Muscle of arm (tissue), 1 donor: ENCODE measurements at regions not wholly inside any gene's neighbourhood (a gene's known extent, or its start where the extent isn't known, plus 50 kb on each side); places are given as distances from the start of the nearest gene placed in this dataset.
"Not testable (repeated sequence)": the region's sequence is repeated elsewhere in the genome, so short reads cannot be mapped to it uniquely, and the experiment has no call there.

ENCODE experiments used
- DNase-seq: peaks from one replicate; pipeline ENCODE4 v3.0.0-alpha.2; 2013

DNA sequence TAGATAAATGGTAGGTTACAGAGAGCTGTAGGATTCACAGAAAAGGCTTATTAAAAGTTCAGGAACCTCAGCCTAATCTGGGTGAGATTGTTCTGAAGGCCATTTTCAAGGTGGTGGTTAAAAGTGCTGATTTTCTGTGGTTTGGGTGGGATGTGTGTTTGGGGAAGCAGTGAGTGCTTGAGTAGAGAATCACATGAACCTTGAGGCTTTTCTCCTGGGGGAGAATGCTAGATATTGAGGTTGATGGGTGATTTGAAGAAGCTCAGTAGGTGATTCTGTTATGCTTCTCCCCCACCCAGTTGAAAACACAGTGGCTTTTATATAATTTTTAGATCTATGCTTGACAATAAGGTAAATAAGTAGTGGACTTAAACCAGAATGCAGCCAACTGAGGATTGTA, 420.9 kb downstream of the PCNX1 start:
- no peak for DNase-seq

DNA sequence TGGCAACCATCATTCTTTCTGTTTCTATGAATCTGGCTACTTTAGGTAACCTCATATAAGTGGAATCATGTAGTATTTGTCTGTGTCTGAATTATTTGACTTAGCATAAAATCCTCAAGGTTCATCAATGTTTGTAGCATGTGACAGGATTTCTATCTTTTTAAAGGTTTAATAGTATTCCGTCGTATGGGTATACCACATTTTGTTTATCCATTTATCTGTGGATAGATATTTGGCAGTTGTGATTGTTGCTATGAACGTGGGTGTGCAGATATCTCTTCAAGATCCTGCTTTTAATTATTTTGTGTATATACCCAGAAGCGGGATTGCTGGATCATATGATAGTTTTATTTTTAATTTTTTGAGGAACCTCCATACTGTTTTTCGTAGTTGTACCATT, 421.7 kb downstream of the PCNX1 start:
- DNase-seq = no peak

DNA sequence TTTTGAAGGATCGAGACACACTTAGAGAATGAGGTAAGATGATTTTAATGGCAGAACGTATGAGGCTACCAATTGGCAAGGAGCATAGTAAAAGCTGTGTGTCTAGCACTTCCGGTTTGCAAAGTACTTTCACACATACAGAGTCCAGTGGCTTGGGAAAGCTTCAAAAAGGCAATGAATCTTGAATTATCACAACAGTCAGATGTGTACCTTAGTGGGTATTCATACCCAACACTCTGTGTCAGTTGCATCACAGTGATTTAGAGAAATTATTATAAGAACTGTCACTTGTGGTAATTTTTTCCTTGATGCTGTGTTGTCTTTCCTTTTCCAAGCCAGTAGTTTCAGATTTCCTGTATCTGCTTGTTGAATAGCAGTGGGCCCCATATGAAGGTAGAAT, 424.1 kb downstream of the PCNX1 start:
- DNase-seq = no peak

DNA sequence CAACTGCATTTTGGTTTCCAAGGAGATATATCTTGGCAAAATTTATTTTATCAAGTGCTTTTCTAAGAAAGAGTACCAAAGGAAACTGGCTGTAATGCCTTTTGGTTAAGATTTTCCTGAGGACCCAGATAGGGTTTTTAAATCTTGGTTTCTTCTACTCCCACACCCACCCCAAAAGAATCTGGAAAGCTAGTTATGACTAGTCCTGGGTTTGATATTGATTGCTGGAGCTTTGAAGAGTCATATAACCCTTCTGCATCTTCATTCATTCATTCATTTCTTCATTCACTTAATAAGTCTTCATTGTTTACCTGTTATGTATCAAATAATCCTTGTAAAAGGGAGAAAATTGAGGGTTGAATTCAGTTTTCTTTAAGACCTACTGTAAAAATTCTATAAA, 425.2 kb downstream of the PCNX1 start:
- DNase-seq = no peak

DNA sequence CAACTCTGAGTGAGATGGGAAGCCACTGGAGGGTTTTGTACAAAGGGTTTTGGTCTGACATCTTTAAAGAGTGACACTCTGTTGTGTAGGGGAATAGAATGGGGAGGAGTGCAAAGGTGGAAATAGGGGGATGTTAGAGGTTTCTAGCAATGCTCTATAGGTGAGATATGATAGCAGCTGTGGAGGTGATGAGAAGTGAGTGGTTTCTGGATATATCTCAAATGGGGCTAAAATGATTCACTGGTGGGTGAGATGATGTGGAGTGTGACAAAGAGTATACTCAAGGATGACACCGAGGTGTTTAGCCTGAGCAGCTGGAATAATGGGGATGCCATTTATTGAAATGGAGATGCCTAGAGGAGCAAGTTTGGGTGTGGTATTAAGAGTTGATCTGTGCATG, 426.4 kb downstream of the PCNX1 start:
- DNase-seq = no peak

DNA sequence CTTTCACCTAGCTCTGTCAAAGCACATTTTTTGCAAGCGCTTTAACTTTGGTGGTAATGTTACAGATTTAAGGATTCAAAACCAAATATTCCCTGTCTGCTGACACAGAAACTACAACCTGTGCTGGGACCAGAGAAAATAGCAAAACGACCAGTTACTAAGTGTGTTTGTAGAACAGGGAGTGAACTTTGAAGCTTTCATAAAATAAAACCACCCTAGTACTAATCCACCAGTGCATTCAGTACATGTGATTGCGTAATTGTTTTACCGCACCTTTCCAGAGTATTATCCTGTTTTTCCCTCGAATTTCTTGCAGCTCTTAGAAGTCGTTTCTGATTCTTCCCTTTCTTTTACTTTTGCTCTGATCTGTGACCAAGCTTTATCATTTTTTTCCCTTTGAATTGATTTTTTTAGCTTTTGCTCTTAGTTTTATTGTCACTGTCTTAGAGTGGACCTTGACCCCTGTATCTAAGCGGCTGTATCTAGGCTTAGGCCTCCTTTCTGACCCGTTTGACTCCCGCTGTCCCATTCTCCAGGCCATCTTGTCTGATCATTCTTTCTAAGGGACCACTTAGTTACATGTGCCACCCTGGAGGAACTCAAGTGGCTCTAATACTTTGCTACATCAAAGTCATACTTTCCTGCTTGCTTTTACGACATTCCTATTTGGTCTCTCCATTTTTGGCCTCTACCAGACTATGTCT, 429.4 kb downstream of the PCNX1 start:
- no peak for DNase-seq

DNA sequence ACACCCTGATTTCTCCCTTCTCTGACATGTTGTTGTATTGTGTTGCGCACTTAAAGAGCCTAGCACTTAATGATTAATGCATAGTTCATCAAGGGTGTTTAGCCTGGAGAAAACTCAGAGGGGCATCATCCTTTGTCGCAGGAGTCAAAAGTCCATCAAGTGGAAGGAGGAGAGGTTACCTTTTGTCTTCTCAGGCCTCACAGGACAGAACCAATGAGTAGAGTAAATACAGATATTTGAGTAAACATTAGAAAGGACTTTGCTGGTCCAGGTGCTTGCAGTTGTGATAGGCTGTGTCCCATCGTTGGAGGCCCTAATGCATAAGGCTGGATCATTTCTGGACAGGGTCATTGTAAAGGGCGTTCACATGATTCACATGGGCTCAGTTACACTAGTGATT, 430.9 kb downstream of the PCNX1 start:
- DNase-seq = no peak

DNA sequence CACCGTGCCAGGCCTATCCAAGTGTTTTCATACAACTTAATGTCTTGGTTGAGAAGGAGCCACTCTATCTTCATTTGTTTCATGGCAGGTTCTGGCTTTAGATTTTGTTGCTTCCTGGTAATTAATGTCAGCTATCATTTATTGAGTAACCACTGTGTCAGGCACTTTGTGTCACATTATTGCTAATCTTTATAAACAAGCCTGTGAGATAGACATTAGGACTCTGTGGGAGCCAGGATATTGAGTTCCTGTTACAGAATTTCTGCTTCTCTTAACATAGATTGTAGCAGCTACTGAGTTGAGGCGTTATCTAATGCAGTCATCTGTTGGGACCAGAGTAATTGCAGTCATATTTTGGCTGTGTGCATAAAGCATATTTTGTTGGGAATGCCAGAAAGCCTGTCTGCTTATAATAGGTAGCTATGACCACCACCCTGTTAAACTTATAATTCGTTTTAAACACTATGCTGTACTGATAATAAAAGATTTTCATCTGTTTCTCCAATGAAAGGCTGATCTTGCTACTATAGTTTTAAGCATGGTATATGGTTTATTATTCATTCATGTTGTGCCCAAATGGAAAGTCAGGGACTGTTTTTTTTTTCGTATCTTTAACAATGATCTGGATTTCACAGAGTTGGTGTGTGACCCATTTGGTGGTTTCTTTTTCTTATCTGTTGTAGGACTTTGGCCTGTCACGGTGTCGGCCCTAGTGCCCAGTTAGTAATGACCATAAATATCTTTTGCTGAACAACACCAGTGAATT, 432.6 kb downstream of the PCNX1 start:
- DNase-seq = no peak

DNA sequence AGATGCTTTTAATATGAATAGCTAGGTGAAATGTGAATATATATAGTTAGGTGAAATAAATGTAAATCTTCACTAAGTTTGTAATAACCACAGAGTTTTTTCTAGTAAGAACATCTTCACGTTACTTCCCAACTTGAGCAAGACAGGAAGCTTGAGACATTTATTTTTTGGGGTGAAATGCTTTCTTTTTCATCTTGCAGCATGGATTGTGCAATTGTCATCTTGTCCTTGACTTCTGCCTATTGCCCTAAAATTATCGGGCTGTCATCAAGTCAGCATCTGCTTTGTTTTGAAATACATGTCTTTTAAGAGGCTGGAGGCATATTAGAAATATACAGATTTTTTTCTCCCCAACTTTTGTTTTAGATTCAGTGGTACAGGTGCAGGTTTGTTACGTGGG, 433.9 kb downstream of the PCNX1 start:
- DNase-seq = no peak

DNA sequence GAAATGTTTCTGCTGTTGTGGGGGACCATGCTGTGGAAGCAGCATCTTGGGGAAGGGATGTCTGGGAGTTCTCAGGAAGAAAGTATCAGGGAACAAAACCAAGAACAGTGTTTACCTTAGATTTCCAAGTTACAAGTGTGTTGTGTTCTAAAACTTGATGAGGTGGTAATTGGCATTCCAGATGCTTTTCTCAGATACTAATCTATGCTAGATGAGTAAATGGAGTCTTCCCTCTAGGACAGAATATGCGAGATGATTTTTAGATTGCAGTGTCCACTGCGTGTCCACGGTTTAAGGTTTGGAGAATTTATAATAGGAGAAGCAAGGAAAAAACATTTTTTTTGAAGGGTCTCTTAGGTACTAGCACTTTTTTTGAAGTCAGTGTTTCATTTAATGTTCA, 436.5 kb downstream of the PCNX1 start:
- no peak for DNase-seq

DNA sequence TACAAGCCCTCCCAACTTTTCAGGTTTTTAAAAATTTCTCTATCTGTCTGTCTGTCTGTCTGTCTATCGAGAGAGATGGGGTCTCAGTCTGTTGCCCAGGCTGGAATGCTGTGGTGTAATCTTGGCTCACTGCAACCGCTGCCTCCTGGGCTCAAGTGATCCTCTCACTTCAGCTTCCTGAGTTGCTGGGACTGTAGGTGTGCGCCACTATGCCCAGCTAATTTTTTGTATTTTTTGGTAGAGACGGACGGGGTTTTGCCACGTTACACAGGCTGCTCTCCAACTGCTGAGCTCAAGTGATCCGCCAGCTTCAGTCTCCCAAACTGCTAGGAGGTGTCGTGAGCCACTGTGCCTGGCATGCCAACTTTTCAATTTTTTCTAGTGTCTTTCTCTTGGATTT, 437.2 kb downstream of the PCNX1 start:
- DNase-seq = no peak

DNA sequence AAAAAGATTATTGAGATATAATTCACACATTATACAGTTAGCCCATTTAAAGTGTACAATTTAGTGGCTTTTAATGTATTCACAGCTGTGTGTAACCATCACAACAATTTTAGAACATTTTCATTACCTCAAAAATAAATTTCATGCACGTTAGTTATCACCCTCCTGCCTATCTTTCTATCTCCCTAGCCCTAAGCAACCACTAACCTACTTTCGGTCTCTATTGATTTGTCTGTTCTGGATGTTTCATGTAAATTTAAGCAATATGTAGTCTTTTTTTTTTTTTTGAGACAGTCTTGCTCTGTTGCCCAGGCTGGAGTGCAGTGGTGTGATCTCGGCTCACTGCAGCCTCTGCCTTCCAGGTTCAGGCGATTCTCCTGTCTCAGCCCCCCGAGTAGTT, 439.4 kb downstream of the PCNX1 start:
- DNase-seq = no peak

DNA sequence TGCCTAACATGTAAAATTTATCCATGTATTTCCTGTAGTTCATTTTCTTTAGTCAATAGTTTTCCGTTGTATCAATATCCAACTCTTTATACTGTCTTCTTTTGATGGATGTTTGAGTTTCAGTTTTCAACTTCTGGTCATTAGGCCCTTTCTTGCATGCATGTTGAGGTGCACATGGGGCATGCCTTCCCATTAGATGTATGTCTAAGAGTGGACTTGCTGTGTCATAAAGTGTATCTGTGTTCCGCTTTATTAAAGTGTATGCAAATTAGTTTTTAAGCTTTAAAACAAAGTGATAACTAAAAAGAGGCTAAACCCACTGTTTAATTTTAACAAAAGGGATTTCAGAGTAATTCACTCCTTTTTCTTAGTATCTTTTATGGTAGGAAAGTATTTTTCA, 441.1 kb downstream of the PCNX1 start:
- no peak for DNase-seq

DNA sequence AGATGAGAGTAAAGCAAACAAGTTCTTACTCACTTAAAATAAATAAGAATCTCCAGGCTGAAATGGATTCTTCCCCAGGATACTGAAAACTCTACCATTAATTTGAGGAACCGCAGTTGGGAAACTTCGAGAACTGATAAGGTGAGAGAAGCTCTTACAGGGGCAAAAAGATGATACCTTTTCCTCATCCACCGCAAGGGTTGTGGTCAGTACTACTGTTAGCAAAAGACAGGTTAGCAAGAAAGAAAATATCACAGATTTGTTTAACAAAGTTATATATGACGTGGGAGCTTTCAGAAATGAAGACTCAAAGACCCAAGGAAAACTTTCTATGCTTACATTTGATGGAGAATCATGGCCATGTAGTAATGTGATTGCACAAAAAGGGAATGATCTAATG, 441.6 kb downstream of the PCNX1 start:
- no peak for DNase-seq

DNA sequence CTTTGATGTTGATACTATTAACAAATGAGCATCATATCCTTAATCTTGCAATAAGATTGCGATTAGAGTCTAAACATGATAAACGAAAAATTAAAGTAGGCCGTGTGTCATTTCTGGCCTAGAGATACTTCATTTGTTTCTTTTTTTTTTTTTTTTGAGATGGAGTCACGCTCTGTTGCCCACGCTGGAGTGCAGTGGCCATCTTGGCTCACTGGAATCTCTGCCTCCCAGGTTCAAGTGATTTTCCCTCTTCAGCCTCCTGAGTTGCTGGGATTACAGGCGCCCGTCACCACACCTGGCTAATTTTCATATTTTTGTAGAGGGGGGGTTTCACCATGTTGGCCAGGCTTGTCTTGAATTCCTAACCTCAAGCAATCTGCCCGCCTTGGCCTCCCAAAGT, 446.9 kb downstream of the PCNX1 start:
- no peak for DNase-seq

DNA sequence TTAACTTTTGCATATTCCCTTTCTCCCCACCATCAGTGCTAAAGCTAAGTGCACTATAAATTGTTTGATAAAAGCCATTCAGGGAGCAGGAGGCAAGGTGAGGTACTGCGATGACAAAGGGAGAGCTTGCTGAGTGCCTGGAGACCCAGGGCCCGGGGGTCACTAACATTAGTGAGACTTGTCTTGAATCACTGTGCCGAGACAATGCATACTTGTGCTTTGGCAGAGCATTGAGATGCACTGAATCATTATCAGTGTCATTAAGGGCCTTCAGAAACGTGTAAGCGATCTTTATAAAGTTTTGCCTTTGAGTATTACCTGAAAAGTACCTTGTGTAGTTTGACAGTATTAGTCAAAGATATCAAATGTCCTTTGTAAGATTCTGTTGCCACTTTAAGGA, 447.5 kb downstream of the PCNX1 start:
- no peak for DNase-seq

DNA sequence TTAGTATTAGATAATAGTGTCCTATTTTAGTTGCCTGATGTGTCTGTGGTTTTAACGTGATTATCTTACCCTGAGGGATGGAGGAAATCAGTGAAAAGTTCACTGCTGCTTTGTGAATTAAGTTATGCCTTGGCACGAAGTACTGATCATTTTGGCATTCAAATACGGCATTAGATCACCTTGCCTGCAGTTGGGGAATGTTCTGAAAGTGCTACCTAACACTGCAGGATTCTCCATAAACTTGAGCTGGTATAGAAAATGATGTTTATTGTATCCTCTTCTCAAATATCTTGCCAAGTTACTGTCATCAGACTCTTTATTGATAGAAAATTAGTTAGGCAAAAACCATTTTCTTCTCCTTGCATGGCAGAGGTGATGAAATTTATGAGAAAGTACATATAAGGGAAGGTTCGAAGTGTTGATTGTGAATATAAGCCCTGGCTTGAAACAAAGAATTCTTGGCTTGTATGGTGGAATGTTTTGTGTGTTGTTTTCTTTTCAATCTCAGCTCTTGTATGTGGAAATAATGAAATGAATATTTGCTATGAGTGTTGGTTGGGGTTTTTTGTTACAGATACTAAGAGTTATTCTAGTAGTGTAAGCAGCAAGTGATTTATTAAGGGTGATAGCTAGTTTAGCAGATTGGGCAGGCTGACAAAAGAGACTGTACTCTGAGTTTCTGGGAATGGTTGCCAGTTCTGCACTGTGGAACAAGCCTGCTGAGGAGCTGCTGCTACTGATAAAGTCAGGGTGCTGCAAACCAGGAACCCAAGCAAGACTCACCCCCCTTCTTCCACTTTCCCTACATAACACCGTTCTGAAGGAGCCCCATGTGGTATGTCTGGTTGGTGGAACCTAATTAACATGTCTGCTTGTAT, 448.3 kb downstream of the PCNX1 start:
- peak; percentile 70 for DNase-seq

DNA sequence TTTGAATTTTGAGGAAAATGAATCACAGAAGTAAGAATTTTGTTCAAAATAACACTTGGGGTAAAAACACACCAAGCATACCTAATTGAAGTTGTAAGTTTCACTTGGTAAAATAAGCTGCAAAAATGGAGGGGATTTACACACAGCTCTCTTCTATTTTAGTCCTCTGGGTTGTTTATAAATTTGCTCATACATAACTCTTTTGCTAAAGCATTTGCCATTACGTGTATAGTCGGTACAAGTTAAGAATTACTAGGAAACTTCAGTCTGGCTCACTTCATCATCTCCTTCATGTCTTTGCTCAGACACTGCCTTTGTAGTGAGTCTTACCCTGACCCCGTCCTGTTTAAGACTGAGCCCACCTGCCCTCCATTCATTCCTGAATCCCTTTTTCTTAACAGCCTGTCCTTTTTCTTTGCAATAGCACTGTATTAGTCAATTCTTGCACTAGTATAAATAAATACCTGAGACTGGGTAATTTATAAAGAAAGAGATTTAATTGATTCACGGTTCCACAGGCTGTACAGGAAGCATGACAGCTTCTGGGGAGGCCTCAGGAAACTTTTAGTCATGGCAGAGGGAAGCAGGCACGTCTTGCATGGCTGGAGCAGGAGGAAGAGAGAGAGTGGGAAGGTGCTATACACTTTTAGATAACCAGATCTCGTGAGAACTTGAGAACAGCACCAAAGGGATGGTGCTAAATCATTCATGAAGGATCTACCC, 451.1 kb downstream of the PCNX1 start:
- DNase-seq = no peak

DNA sequence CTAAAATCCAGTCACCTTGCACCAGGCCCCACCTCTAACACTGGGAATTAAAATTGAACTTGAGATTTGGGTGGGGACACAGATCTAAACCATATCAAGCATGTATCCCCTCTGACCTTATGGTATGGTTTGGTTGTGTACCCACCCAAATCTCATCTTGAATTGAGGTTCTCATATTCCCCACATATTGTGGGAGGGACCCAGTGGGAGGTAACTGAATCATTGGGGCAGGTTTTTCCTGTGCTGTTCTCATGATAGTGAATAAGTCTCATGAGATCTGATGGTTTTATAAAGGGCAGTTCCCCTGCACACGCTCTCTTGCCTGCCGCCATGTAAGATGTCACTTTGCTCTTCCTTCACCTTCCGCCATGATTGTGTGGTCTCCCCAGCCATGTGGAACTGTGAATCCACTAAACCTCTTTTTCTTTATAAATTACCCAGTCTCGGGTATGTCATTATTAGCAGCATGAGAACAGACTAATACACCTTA, 451.7 kb downstream of the PCNX1 start:
- not testable (repeated sequence) for DNase-seq

DNA sequence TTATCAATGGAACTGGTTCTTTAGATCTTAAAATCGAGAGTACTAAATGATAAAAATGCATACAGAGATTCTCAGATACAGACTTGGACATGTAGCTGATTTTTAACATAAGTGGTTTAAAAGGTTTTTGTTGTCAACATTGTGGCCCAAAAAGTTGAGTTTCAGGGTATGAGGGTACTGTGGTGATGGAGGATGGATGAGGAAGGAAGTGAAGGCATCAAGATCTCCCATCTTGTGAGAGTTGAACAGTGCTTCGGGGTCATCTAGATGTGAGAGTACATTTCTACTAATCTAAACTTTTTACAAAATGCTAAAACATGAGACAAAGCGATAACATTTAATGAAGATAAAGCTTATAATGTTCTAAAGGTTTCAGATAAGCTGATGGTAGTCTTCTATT, 452.6 kb downstream of the PCNX1 start:
- DNase-seq = no peak

DNA sequence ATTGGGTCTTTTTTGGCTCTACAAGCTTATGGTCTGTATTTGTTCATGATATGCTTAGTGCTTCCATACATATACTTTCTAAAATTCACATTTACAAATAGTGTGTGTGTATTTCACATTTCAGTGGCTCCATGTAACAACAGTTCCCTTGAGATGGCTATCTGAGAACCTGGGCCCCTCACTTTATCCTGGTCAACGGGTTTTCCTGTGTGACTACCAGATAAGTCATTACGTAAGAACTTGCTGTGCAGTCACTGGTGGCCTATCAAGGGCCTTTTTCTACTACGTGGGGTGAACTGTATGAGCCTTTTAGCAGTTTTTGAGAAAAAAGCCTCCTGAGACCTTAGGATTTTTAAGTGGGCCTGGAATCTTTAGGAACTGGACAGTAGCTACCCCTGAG, 454.1 kb downstream of the PCNX1 start:
- no peak for DNase-seq

DNA sequence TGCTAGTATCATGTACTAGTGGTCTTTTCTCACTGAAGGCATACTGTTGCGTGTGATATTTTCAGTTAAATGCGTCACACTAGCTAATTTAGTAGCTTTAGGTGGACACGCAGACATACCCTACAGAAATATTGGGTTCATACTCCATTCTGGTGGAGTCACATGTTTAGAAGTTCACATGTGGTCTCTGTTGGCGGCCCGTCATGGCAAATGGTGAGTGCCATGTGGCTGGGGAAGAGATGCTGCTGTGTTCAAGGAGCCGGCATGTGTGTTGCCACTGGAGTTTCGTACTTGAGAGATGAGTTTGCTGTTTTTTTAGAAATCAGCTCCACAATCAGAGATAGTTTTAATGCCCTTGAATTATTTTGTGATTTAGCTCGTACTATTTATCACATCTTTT, 454.6 kb downstream of the PCNX1 start:
- DNase-seq = no peak
